Right lobe of liver (tissue), 4 donors: ENCODE measurements at regions not wholly inside any gene's neighbourhood (a gene's known extent, or its start where the extent isn't known, plus 50 kb on each side); places are given as distances from the start of the nearest gene placed in this dataset.

Experiments
- POLR2A ChIP-seq: fragments of 450-650 bp; IDR thresholded peaks from one replicate; pipeline ENCODE4 v1.6.1; 2017; ENCODE audit warnings: antibody characterized with exemption, mild to moderate bottlenecking
- TF ChIP-seq, protein P1 (sequence below), 4 donors: fragments of 200-600 bp in 3 of 4; fragments of 450-650 bp in 1 of 4; IDR thresholded peaks; one replicate each; pipeline versions ENCODE4 v1.5.1 to v1.8.0; 2016 to 2022; ENCODE audit warnings: antibody characterized with exemption in 4 of 4, mild to moderate bottlenecking in 2 of 4
- donor health status: DM: no; HTN: no; CAD: no.
- donor health status: DM: no; HTN: no; CAD: no.
- donor health status: DM: no; HTN: yes; CAD: no.

GRCh38 chr6:19356692-19357091, 480.5 kb upstream of the ID4 start:
- TF ChIP-seq, protein P1, sequence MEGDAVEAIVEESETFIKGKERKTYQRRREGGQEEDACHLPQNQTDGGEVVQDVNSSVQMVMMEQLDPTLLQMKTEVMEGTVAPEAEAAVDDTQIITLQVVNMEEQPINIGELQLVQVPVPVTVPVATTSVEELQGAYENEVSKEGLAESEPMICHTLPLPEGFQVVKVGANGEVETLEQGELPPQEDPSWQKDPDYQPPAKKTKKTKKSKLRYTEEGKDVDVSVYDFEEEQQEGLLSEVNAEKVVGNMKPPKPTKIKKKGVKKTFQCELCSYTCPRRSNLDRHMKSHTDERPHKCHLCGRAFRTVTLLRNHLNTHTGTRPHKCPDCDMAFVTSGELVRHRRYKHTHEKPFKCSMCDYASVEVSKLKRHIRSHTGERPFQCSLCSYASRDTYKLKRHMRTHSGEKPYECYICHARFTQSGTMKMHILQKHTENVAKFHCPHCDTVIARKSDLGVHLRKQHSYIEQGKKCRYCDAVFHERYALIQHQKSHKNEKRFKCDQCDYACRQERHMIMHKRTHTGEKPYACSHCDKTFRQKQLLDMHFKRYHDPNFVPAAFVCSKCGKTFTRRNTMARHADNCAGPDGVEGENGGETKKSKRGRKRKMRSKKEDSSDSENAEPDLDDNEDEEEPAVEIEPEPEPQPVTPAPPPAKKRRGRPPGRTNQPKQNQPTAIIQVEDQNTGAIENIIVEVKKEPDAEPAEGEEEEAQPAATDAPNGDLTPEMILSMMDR (IDR thresholded peaks at IDR 0.05), result no peak
- TF ChIP-seq POLR2A, result no peak
